ENCODE measurements at regions not wholly inside any gene's neighbourhood (a gene's known extent, or its start where the extent isn't known, plus 50 kb on each side); places are given as distances from the start of the nearest gene placed in this dataset.

- no peak for TF ChIP-seq REST (IDR thresholded peaks at IDR 0.05; ENCODE audit: unreplicated experiment)
- no peak for TF ChIP-seq ZNF114 (CRISPR knock-in tag; IDR thresholded peaks at IDR 0.05)
- no peak for TF ChIP-seq NANOG (IDR thresholded peaks at IDR 0.05; ENCODE audit: borderline replicate concordance)
- no peak for TF ChIP-seq POLR2AphosphoS5 (IDR thresholded peaks at IDR 0.05; ENCODE audit: low read depth)
- no peak for TF ChIP-seq STAT1 (IDR thresholded peaks at IDR 0.05; ENCODE audit: unreplicated experiment)
- no peak for TF ChIP-seq ZNF331 (CRISPR knock-in tag; IDR thresholded peaks at IDR 0.05; ENCODE audit: low read depth)
- TF ChIP-seq EZH2 (IDR thresholded peaks at IDR 0.05; ENCODE audit: low read depth, unreplicated experiment): no peak
- TF ChIP-seq JUNB (IDR thresholded peaks at IDR 0.05; ENCODE audit: unreplicated experiment): no peak
- TF ChIP-seq ETS1 (IDR thresholded peaks at IDR 0.05): no peak
- no peak for TF ChIP-seq EZH2phosphoT487 (IDR thresholded peaks at IDR 0.05; ENCODE audit: unreplicated experiment)
Observed at GRCh38 chr13:37406031-37406430, 192.5 kb downstream of the POSTN start (continued).

- no peak overlapping the region for H3K4me3 Mint-ChIP-seq
- no peaks in the 10 kb centered on the region for H3K27me3 ChIP-seq (ENCODE audit: insufficient read depth)
- H3K4me1 ChIP-seq (ENCODE audit: insufficient read depth): no peaks in the 10 kb centered on the region
- peaks cover 3% of the 10 kb centered on the region for H3K9me2 ChIP-seq (ENCODE audit: insufficient read depth)
- H3K4me2 ChIP-seq: no peak overlapping the region
- H3K79me2 ChIP-seq (replicated peaks; ENCODE audit: insufficient read depth): no peaks in the 10 kb centered on the region
- H3K36me3 ChIP-seq (ENCODE audit: insufficient read depth): no peaks in the 10 kb centered on the region
- no peak overlapping the region for H3K27ac Mint-ChIP-seq
- H3K36me3 Mint-ChIP-seq (ENCODE audit: low read depth): no peaks in the 10 kb centered on the region
- no peaks in the 10 kb centered on the region for H3K9me3 Mint-ChIP-seq
- no peaks in the 10 kb centered on the region for H3K4me1 Mint-ChIP-seq
- no peaks in the 10 kb centered on the region for H3K27me3 Mint-ChIP-seq (ENCODE audit: insufficient read depth, low read depth, poor library complexity)
- no peak overlapping the region for H3K4me3 ChIP-seq
- no peak overlapping the region for H2AFZ ChIP-seq
- no peak for DNase-seq (ENCODE audit: low spot score)
- no peak overlapping the region for H3K27ac ChIP-seq (ENCODE audit: low read depth)
- H4K20me1 ChIP-seq (replicated peaks; ENCODE audit: insufficient read depth): no peaks in the 10 kb centered on the region
- ATAC-seq: no peak
- no peaks in the 10 kb centered on the region for H3F3A ChIP-seq (replicated peaks; ENCODE audit: low read depth)
- TF ChIP-seq ZNF462 (CRISPR knock-in tag; IDR thresholded peaks at IDR 0.05) (no peak), EZH2phosphoT487 (IDR thresholded peaks at IDR 0.05; ENCODE audit: unreplicated experiment) (no peak), NANOG (IDR thresholded peaks at IDR 0.05; ENCODE audit: borderline replicate concordance) (no peak), CREB1 (CRISPR knock-in tag; IDR thresholded peaks at IDR 0.05; ENCODE audit: low read depth) (no peak), STAT1 (IDR thresholded peaks at IDR 0.05; ENCODE audit: unreplicated experiment) (no peak)
Observed at GRCh38 chr13:37403776-37404527, 194.6 kb downstream of the POSTN start.

Data from GM23338 (cell line).